Activated T-cell treated with anti-CD3 and anti-CD28 coated beads, Interleukin-2, amount 50 U/mL, for 1 hour (primary cell): ENCODE measurements at regions not wholly inside any gene's neighbourhood (a gene's known extent, or its start where the extent isn't known, plus 50 kb on each side); places are given as distances from the start of the nearest gene placed in this dataset.
"Not testable (repeated sequence)": the region's sequence is repeated elsewhere in the genome, so short reads cannot be mapped to it uniquely, and the experiment has no call there.

Source experiments
- DNase-seq: peaks from one replicate; pipeline ENCODE4 v3.0.0-alpha.2; 2020

- no peak for DNase-seq
These were observed 109.3 kb upstream of the MDFIC start for GRCh38 chr7:114812570-114812969.

GRCh38 chr7:114813624-114814023 is 108.3 kb upstream of the MDFIC start:
- DNase-seq = no peak

GRCh38 chr7:114817036-114817435 is 104.9 kb upstream of the MDFIC start:
- not testable (repeated sequence) for DNase-seq

GRCh38 chr7:114818501-114818900 is 103.4 kb upstream of the MDFIC start:
- DNase-seq = no peak

GRCh38 chr7:114819616-114820362 is 102.1 kb upstream of the MDFIC start:
- no peak for DNase-seq

- no peak for DNase-seq
These were observed 100.6 kb upstream of the MDFIC start for GRCh38 chr7:114821030-114821900.

- DNase-seq = no peak
These were observed 99.8 kb upstream of the MDFIC start for GRCh38 chr7:114822131-114822530.

GRCh38 chr7:114822844-114823243 is 99.0 kb upstream of the MDFIC start:
- DNase-seq = no peak

- no peak for DNase-seq
These were observed 98.6 kb upstream of the MDFIC start for GRCh38 chr7:114823290-114823689.

- no peak for DNase-seq
These were observed 96.4 kb upstream of the MDFIC start for GRCh38 chr7:114825423-114825951.

- no peak for DNase-seq
These were observed 90.9 kb upstream of the MDFIC start for GRCh38 chr7:114830952-114831351.

- no peak for DNase-seq
These were observed 88.8 kb upstream of the MDFIC start for GRCh38 chr7:114832906-114833595.

- DNase-seq = no peak
These were observed 86.6 kb upstream of the MDFIC start for GRCh38 chr7:114835303-114835702.

GRCh38 chr7:114835861-114836260 is 86.0 kb upstream of the MDFIC start:
- no peak for DNase-seq

GRCh38 chr7:114842551-114843065 is 79.3 kb upstream of the MDFIC start:
- DNase-seq = no peak

- DNase-seq = no peak
These were observed 78.8 kb upstream of the MDFIC start for GRCh38 chr7:114843102-114843501.

- DNase-seq = no peak
These were observed 70.4 kb upstream of the MDFIC start for GRCh38 chr7:114851406-114852061.

GRCh38 chr7:114852293-114852692 is 69.6 kb upstream of the MDFIC start:
- no peak for DNase-seq

- DNase-seq = no peak
These were observed 68.7 kb upstream of the MDFIC start for GRCh38 chr7:114853189-114853588.

- DNase-seq = no peak
These were observed 67.5 kb upstream of the MDFIC start for GRCh38 chr7:114854369-114854768.

- no peak for DNase-seq
These were observed 65.3 kb upstream of the MDFIC start for GRCh38 chr7:114856625-114857024.

GRCh38 chr7:114857605-114858004 is 64.3 kb upstream of the MDFIC start:
- DNase-seq = no peak

- no peak for DNase-seq
These were observed 62.4 kb upstream of the MDFIC start for GRCh38 chr7:114859477-114859876.
